ENCODE measurements at regions not wholly inside any gene's neighbourhood (a gene's known extent, or its start where the extent isn't known, plus 50 kb on each side); places are given as distances from the start of the nearest gene placed in this dataset.

- Histone ChIP-seq H3K27me3 (no peaks in the 10 kb centered on the region), H3K9me3 (no peaks in the 10 kb centered on the region), H3K4me3 (no peak overlapping the region), H3K4me1 (no peaks in the 10 kb centered on the region), H3K27ac (no peak overlapping the region), H3K36me3 (no peaks in the 10 kb centered on the region)
- TF ChIP-seq CTCF (IDR thresholded peaks at IDR 0.05) = no peak
- peak; percentile 29 for ATAC-seq
- intact Hi-C loops (cut with DNase I) = no loop called here
- DNase-seq = peak in 1 of 4 donors; percentile 47
These were observed 557.3 kb upstream of the SALL3 start for GRCh38 chr18:78422336-78422735.

- DNase-seq (peak in 3 of 4 donors; percentile 34 to 50 (median 40)), ATAC-seq (no peak)
- Histone ChIP-seq H3K36me3 (no peaks in the 10 kb centered on the region), H3K4me1 (no peaks in the 10 kb centered on the region), H3K9me3 (no peaks in the 10 kb centered on the region), H3K4me3 (no peak overlapping the region), H3K27me3 (no peaks in the 10 kb centered on the region), H3K27ac (no peak overlapping the region)
- intact Hi-C loops (cut with DNase I) = no loop called here
- TF ChIP-seq CTCF (IDR thresholded peaks at IDR 0.05) = no peak
These were observed 555.8 kb upstream of the SALL3 start for GRCh38 chr18:78423811-78424210.

- Histone ChIP-seq H3K4me1 (no peaks in the 10 kb centered on the region), H3K4me3 (no peak overlapping the region), H3K27ac (no peak overlapping the region), H3K36me3 (no peaks in the 10 kb centered on the region), H3K9me3 (no peaks in the 10 kb centered on the region), H3K27me3 (no peaks in the 10 kb centered on the region)
- DNase-seq (no peak), ATAC-seq (no peak)
- intact Hi-C loops (cut with DNase I) = no loop called here
- no peak for TF ChIP-seq CTCF (IDR thresholded peaks at IDR 0.05)
These were observed 555.1 kb upstream of the SALL3 start for GRCh38 chr18:78424403-78425018.

- no peak overlapping the region for H3K27ac ChIP-seq
- TF ChIP-seq CTCF (IDR thresholded peaks at IDR 0.05) = no peak
- DNase-seq (no peak), ATAC-seq (no peak)
- intact Hi-C loops (cut with DNase I) = no loop called here
- no peaks in the 10 kb centered on the region for H3K36me3 ChIP-seq
- H3K4me1 ChIP-seq = no peaks in the 10 kb centered on the region
- H3K27me3 ChIP-seq = no peaks in the 10 kb centered on the region
- H3K9me3 ChIP-seq = no peaks in the 10 kb centered on the region
- H3K4me3 ChIP-seq = no peak overlapping the region
These were observed 554.6 kb upstream of the SALL3 start for GRCh38 chr18:78425019-78425412.

GRCh38 chr18:78427081-78427480 is 552.5 kb upstream of the SALL3 start:
- H3K27me3 ChIP-seq = no peaks in the 10 kb centered on the region
- no peak for TF ChIP-seq CTCF (IDR thresholded peaks at IDR 0.05)
- peaks cover 0 to 3% of the 10 kb centered on the region in 2 donors for H3K9me3 ChIP-seq
- H3K4me1 ChIP-seq = no peaks in the 10 kb centered on the region
- no peak overlapping the region for H3K4me3 ChIP-seq
- no peak for DNase-seq
- ATAC-seq = no peak
- intact Hi-C loops (cut with DNase I) = no loop called here
- no peak overlapping the region for H3K27ac ChIP-seq
- H3K36me3 ChIP-seq = no peaks in the 10 kb centered on the region

Data from left lung (tissue), 4 donors.